Endodermal cell (in vitro differentiated cells): ENCODE measurements at regions not wholly inside any gene's neighbourhood (a gene's known extent, or its start where the extent isn't known, plus 50 kb on each side); places are given as distances from the start of the nearest gene placed in this dataset.

Experiments
- DNase-seq: peaks from one replicate; pipeline ENCODE4 v3.0.0-alpha.2; 2017
- H3K27ac ChIP-seq: 2 replicates; pipeline ENCODE4 v1.5.1; 2013; ENCODE audit warnings: mild to moderate bottlenecking, low read depth, low read length, moderate library complexity
- H3K27me3 ChIP-seq: 2 replicates; pipeline ENCODE4 v1.6.1; 2013; ENCODE audit warnings: mild to moderate bottlenecking, low read length, moderate library complexity; ENCODE audit not compliant: insufficient read depth, control insufficient read depth, poor library complexity, severe bottlenecking
- H3K36me3 ChIP-seq: 2 replicates; pipeline ENCODE4 v1.7.0; 2013; ENCODE audit warnings: mild to moderate bottlenecking, low read length, moderate library complexity; ENCODE audit not compliant: control insufficient read depth, insufficient read depth
- H3K4me1 ChIP-seq: one replicate; pipeline ENCODE4 v1.7.0; 2013; ENCODE audit warnings: low read length; ENCODE audit not compliant: control insufficient read depth, insufficient read depth
- H3K4me3 ChIP-seq: 2 replicates; pipeline ENCODE4 v1.5.1; 2013; ENCODE audit warnings: mild to moderate bottlenecking, low read length, moderate library complexity
- H3K9ac ChIP-seq: 2 replicates; pipeline ENCODE4 v1.6.1; 2013; ENCODE audit warnings: mild to moderate bottlenecking, low read length, moderate library complexity; ENCODE audit not compliant: poor library complexity, severe bottlenecking; ENCODE audit errors: extremely low read depth
- H3K9me3 ChIP-seq: 2 replicates; pipeline ENCODE4 v1.6.1; 2013; ENCODE audit warnings: mild to moderate bottlenecking, low read length, moderate library complexity; ENCODE audit not compliant: control insufficient read depth
- H3K27ac Mint-ChIP-seq: 2 replicates; pipeline ENCODE4 v1.8.0; 2020; ENCODE audit warnings: mixed read lengths
- H3K27me3 Mint-ChIP-seq: 2 replicates; pipeline ENCODE4 v1.8.0; 2021; ENCODE audit warnings: mild to moderate bottlenecking, mixed read lengths; ENCODE audit not compliant: insufficient read depth
- H3K36me3 Mint-ChIP-seq: 2 replicates; pipeline ENCODE4 v1.8.0; 2020; ENCODE audit warnings: low read depth, mixed read lengths
- H3K4me1 Mint-ChIP-seq: 2 replicates; pipeline ENCODE4 v1.8.0; 2020; ENCODE audit warnings: mixed read lengths
- H3K4me3 Mint-ChIP-seq: 2 replicates; pipeline ENCODE4 v1.8.0; 2020; ENCODE audit warnings: mild to moderate bottlenecking, moderate library complexity, mixed read lengths
- H3K9me3 Mint-ChIP-seq: 2 replicates; pipeline ENCODE4 v1.8.0; 2020; ENCODE audit warnings: mild to moderate bottlenecking, mixed read lengths
- WGBS, 2 experiments: methylation state at CpG; one replicate each; pipeline versions ENCODE4 v1.1.5 to v1.1.7; 2013; ENCODE audit warnings: missing lambda C conversion rate in 2 of 2, mixed read lengths in 1 of 2; ENCODE audit not compliant: insufficient coverage in 1 of 2, insufficient read length in 1 of 2; 5-methylcytosine and 5-hydroxymethylcytosine counted together
- TF ChIP-seq, protein P1 (sequence below): fragments of 200-600 bp; sonication (generic); conservative IDR thresholded peaks from 2 replicates; pipeline ENCODE4 v1.5.0; 2021; ENCODE audit warnings: antibody characterized with exemption, mild to moderate bottlenecking

DNA sequence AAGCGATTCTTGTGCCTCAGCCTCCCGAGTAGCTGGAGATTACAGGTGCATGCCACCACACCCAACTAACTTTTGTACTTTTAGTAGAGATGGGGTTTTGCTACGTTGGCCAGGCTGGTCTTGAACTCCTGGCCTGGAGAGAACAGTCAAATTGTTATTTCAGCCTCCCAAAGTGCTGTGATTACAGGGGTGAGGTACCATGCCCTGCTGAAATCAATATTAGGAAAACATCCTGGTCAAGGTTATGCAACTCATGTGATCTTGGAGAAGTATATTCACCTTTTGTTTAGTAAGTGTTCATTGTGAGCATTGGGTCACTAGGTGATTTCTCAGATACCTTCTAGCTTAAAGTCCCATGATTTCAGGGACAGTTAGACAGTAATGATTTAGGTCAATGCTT is 167.8 kb downstream of the AASDH start:
- peaks cover 4% of the 10 kb centered on the region for H3K4me1 ChIP-seq
- TF ChIP-seq, protein P1, sequence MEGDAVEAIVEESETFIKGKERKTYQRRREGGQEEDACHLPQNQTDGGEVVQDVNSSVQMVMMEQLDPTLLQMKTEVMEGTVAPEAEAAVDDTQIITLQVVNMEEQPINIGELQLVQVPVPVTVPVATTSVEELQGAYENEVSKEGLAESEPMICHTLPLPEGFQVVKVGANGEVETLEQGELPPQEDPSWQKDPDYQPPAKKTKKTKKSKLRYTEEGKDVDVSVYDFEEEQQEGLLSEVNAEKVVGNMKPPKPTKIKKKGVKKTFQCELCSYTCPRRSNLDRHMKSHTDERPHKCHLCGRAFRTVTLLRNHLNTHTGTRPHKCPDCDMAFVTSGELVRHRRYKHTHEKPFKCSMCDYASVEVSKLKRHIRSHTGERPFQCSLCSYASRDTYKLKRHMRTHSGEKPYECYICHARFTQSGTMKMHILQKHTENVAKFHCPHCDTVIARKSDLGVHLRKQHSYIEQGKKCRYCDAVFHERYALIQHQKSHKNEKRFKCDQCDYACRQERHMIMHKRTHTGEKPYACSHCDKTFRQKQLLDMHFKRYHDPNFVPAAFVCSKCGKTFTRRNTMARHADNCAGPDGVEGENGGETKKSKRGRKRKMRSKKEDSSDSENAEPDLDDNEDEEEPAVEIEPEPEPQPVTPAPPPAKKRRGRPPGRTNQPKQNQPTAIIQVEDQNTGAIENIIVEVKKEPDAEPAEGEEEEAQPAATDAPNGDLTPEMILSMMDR = no peak
- no peak overlapping the region for H3K27ac Mint-ChIP-seq
- no peaks in the 10 kb centered on the region for H3K36me3 ChIP-seq
- H3K9me3 ChIP-seq = peaks cover 33% of the 10 kb centered on the region
- peaks cover 41% of the 10 kb centered on the region for H3K36me3 Mint-ChIP-seq
- H3K4me1 Mint-ChIP-seq = peaks cover 23% of the 10 kb centered on the region
- H3K27me3 Mint-ChIP-seq = no peaks in the 10 kb centered on the region
- H3K9me3 Mint-ChIP-seq = peaks cover 19% of the 10 kb centered on the region
- no peak for DNase-seq
- H3K27me3 ChIP-seq = no peaks in the 10 kb centered on the region
- H3K9ac ChIP-seq = no peak overlapping the region
- no peak overlapping the region for H3K27ac ChIP-seq
- H3K4me3 ChIP-seq = no peak overlapping the region
- 96 to 97% methylated on average over 3 of the region's 3 CpGs for WGBS, 2 experiments
- no peak overlapping the region for H3K4me3 Mint-ChIP-seq

- Mint-ChIP-seq H3K4me3 (no peak overlapping the region), H3K9me3 (peaks cover 19% of the 10 kb centered on the region), H3K27ac (no peak overlapping the region), H3K27me3 (no peaks in the 10 kb centered on the region), H3K4me1 (peaks cover 23% of the 10 kb centered on the region), H3K36me3 (peaks cover 43% of the 10 kb centered on the region)
- TF ChIP-seq, protein P1 = no peak
- peaks cover 33% of the 10 kb centered on the region for H3K9me3 ChIP-seq
- no peak overlapping the region for H3K4me3 ChIP-seq
- DNase-seq = no peak
- peaks cover 4% of the 10 kb centered on the region for H3K4me1 ChIP-seq
- H3K27ac ChIP-seq = no peak overlapping the region
- H3K27me3 ChIP-seq = no peaks in the 10 kb centered on the region
- no peaks in the 10 kb centered on the region for H3K36me3 ChIP-seq
- no peak overlapping the region for H3K9ac ChIP-seq
- 92 to 100% methylated on average over 1 to 2 of the region's 2 CpGs for WGBS, 2 experiments
Measured at GRCh38 chr4:56218230-56218895, 168.9 kb downstream of the AASDH start.

GRCh38 chr4:56217343-56217890 is 169.9 kb downstream of the AASDH start:
- no peaks in the 10 kb centered on the region for H3K36me3 ChIP-seq
- no peak overlapping the region for H3K9ac ChIP-seq
- H3K36me3 Mint-ChIP-seq = peaks cover 43% of the 10 kb centered on the region
- peaks cover 33% of the 10 kb centered on the region for H3K9me3 ChIP-seq
- peak overlapping the region; percentile 24 for H3K27ac ChIP-seq
- H3K27me3 ChIP-seq = no peaks in the 10 kb centered on the region
- WGBS, 2 experiments = 73% methylated on average over 3 of the region's 3 CpGs; no CpG with 5 or more reads in 1 of the 2 experiments
- TF ChIP-seq, protein P1 = no peak
- H3K4me3 Mint-ChIP-seq = no peak overlapping the region
- H3K27me3 Mint-ChIP-seq = peaks cover 3% of the 10 kb centered on the region
- H3K4me3 ChIP-seq = peak overlapping the region; percentile 47
- H3K9me3 Mint-ChIP-seq = peaks cover 19% of the 10 kb centered on the region
- peak overlapping the region; percentile 45 for H3K27ac Mint-ChIP-seq
- DNase-seq = no peak
- peaks cover 23% of the 10 kb centered on the region for H3K4me1 Mint-ChIP-seq
- peaks cover 4% of the 10 kb centered on the region for H3K4me1 ChIP-seq
